ENCODE measurements at regions not wholly inside any gene's neighbourhood (a gene's known extent, or its start where the extent isn't known, plus 50 kb on each side); places are given as distances from the start of the nearest gene placed in this dataset.

- DNase-seq = no peak
These were observed 282.9 kb upstream of the ANKRD55 start for GRCh38 chr5:56516035-56516434.

- DNase-seq = no peak
These were observed 281.9 kb upstream of the ANKRD55 start for GRCh38 chr5:56515011-56515410.

GRCh38 chr5:56514245-56514644 is 281.1 kb upstream of the ANKRD55 start:
- no peak for DNase-seq

GRCh38 chr5:56513141-56513540 is 280.0 kb upstream of the ANKRD55 start:
- no peak for DNase-seq

GRCh38 chr5:56512313-56512996 is 279.3 kb upstream of the ANKRD55 start:
- DNase-seq = no peak

GRCh38 chr5:56511326-56511841 is 278.3 kb upstream of the ANKRD55 start:
- no peak for DNase-seq

GRCh38 chr5:56508249-56508648 is 275.1 kb upstream of the ANKRD55 start:
- DNase-seq = no peak

- DNase-seq = no peak
These were observed 274.3 kb upstream of the ANKRD55 start for GRCh38 chr5:56507351-56507930.

- no peak for DNase-seq
These were observed 273.3 kb upstream of the ANKRD55 start for GRCh38 chr5:56506211-56506965.

- no peak for DNase-seq
These were observed 270.8 kb upstream of the ANKRD55 start for GRCh38 chr5:56503929-56504328.

- no peak for DNase-seq
These were observed 268.8 kb upstream of the ANKRD55 start for GRCh38 chr5:56501781-56502557.

GRCh38 chr5:56499901-56500300 is 266.8 kb upstream of the ANKRD55 start:
- no peak for DNase-seq

- no peak for DNase-seq
These were observed 266.4 kb upstream of the ANKRD55 start for GRCh38 chr5:56499491-56499890.

- no peak for DNase-seq
These were observed 265.7 kb upstream of the ANKRD55 start for GRCh38 chr5:56498759-56499395.

GRCh38 chr5:56496581-56497063 is 263.5 kb upstream of the ANKRD55 start:
- no peak for DNase-seq

GRCh38 chr5:56494300-56494731 is 261.2 kb upstream of the ANKRD55 start:
- DNase-seq = peak; percentile 79 to 81

GRCh38 chr5:56493766-56494165 is 260.6 kb upstream of the ANKRD55 start:
- no peak for DNase-seq

- no peak for DNase-seq
These were observed 260.2 kb upstream of the ANKRD55 start for GRCh38 chr5:56493308-56493707.

GRCh38 chr5:56492812-56493211 is 259.7 kb upstream of the ANKRD55 start:
- DNase-seq = no peak

GRCh38 chr5:56490971-56491468 is 257.9 kb upstream of the ANKRD55 start:
- DNase-seq = peak in 1 of 2 donors; percentile 29

- no peak for DNase-seq
These were observed 256.1 kb upstream of the ANKRD55 start for GRCh38 chr5:56489272-56489671.

Data from right lung (tissue), 2 donors.